Naive thymus-derived CD4-positive, alpha-beta T cell (primary cell): ENCODE measurements at regions not wholly inside any gene's neighbourhood (a gene's known extent, or its start where the extent isn't known, plus 50 kb on each side); places are given as distances from the start of the nearest gene placed in this dataset.

Experiments
- ATAC-seq: fragments of 150-1000 bp; cut with Tn5 transposase; 2 replicates; pipeline ENCODE4 v1.10.0; 2021; ENCODE audit warnings: mild to moderate bottlenecking, moderate library complexity
- CTCF ChIA-PET: fragments of 350-600 bp; sonication (Branson Sonifier 250); formaldehyde crosslinking; loops from one replicate; lab custom pipeline; 2021; ENCODE audit warnings: antibody characterized with exemption; lab: Charles Lee
- POLR2A ChIA-PET: fragments of 350-600 bp; sonication (Branson Sonifier 250); formaldehyde crosslinking; loops from one replicate; lab custom pipeline; 2021; ENCODE audit warnings: antibody characterized with exemption, inconsistent platforms; lab: Charles Lee
- DNase-seq, 9 donors: peaks; one replicate each; pipeline versions ENCODE4 v3.0.0 to v3.0.0-alpha.2; 2020 to 2022; ENCODE audit warnings: mixed read lengths in 1 of 9
- H3K27ac ChIP-seq: one replicate; pipeline ENCODE4 v1.7.0; 2013; ENCODE audit warnings: mild to moderate bottlenecking, low read depth, low read length, moderate library complexity
- H3K27me3 ChIP-seq, 2 donors: one replicate each; pipeline ENCODE4 v1.7.0; 2013; ENCODE audit warnings: low read length in 2 of 2, mild to moderate bottlenecking in 2 of 2, moderate library complexity in 2 of 2; ENCODE audit not compliant: control insufficient read depth in 2 of 2, insufficient read depth in 2 of 2
- H3K36me3 ChIP-seq, 3 experiments: 1 replicate in 2 of 3; 2 replicates in 1 of 3; pipeline ENCODE4 v1.7.0; 2013; ENCODE audit warnings: low read length in 3 of 3, mild to moderate bottlenecking in 3 of 3, moderate library complexity in 1 of 3; ENCODE audit not compliant: insufficient read depth in 3 of 3, control insufficient read depth in 2 of 3
- H3K4me1 ChIP-seq, 2 donors: one replicate each; pipeline ENCODE4 v1.7.0; 2013; ENCODE audit warnings: low read length in 2 of 2, mild to moderate bottlenecking in 2 of 2, moderate library complexity in 1 of 2; ENCODE audit not compliant: control insufficient read depth in 2 of 2, insufficient read depth in 2 of 2
- H3K4me3 ChIP-seq: 2 replicates; pipeline ENCODE4 v1.7.0; 2013; ENCODE audit warnings: mild to moderate bottlenecking, low read length
- H3K9me3 ChIP-seq, 3 experiments: 1 replicate in 2 of 3; 2 replicates in 1 of 3; pipeline ENCODE4 v1.7.0; 2013; ENCODE audit warnings: low read length in 3 of 3; ENCODE audit not compliant: control insufficient read depth in 2 of 3
- H3K27ac Mint-ChIP-seq, 9 donors: one replicate each; pipeline ENCODE4 v1.8.0; 2020 to 2022; ENCODE audit warnings: mixed read lengths in 9 of 9, mild to moderate bottlenecking in 8 of 9, moderate library complexity in 5 of 9, inconsistent platforms in 2 of 9
- H3K27me3 Mint-ChIP-seq, 5 donors: one replicate each; pipeline ENCODE4 v1.8.0; 2021 to 2022; ENCODE audit warnings: mixed read lengths in 5 of 5, mild to moderate bottlenecking in 1 of 5
- H3K36me3 Mint-ChIP-seq, 5 donors: one replicate each; pipeline ENCODE4 v1.8.0; 2020 to 2022; ENCODE audit warnings: mixed read lengths in 5 of 5, mild to moderate bottlenecking in 3 of 5, inconsistent platforms in 1 of 5
- H3K4me1 Mint-ChIP-seq, 7 donors: one replicate each; pipeline ENCODE4 v1.8.0; 2020 to 2022; ENCODE audit warnings: mixed read lengths in 7 of 7, mild to moderate bottlenecking in 3 of 7, inconsistent platforms in 1 of 7
- H3K4me3 Mint-ChIP-seq, 10 donors: one replicate each; pipeline ENCODE4 v1.8.0; 2020 to 2022; ENCODE audit warnings: mild to moderate bottlenecking in 10 of 10, mixed read lengths in 10 of 10, moderate library complexity in 6 of 10, inconsistent platforms in 2 of 10
- H3K9me3 Mint-ChIP-seq, 11 donors: one replicate each; pipeline ENCODE4 v1.8.0; 2020 to 2022; ENCODE audit warnings: mixed read lengths in 11 of 11, mild to moderate bottlenecking in 4 of 11, inconsistent platforms in 1 of 11, moderate library complexity in 1 of 11
- intact Hi-C, 2 donors: fragments of 100-400 bp; cut with micrococcal nuclease; formaldehyde crosslinking; loops; one replicate each; pipeline ENCODE4 v1.15.1; 2023

DNA sequence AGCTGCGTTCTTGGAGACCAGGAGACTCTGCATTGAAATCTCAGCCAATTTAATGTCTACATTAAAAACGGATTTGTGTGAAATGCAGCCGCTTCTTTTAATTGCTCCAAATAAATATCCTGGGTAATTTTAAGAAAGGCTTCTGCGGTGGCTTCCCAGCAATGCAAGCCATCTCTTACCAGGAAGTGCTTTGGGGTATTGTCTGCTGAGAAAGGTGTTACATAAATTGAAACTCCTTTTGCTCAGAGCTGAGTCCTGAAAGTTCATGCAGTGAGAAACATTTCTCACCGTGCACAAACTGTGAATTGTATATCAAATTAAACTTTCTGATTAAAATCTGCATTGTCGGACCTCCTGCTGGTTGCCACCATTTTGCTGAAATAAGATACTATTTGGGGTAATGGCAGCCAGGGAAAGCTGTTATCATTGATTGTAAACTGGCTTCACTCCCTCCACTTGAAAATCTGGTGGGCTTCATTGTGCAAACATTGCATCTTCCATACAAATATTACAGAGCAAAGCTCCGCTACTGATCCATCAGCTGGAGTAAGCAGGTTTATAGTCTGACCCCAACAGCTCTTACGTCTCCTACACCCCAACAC lies 59.5 kb downstream of the ZIC5 start:
- ATAC-seq = no peak
- no peaks in the 10 kb centered on the region for H3K36me3 ChIP-seq
- intact Hi-C loops = loop anchor here in 1 of 2 donors (10.0 kb wide), 1 partner anchor 1213 kb away; no protein-coding TSS in a partner anchor
- DNase-seq = no peak
- H3K27ac Mint-ChIP-seq = peak overlapping the region in 2 of 9 donors; percentile 60 to 89
- H3K4me1 ChIP-seq = peaks cover 0 to 12% of the 10 kb centered on the region in 2 donors
- CTCF ChIA-PET = interaction anchor here (0.6 to 4.7 kb wide), 3 partner anchors 72 to 323 kb away, joined by 4 to 38 read pairs (median 4); no protein-coding TSS in a partner anchor
- peaks cover 10 to 36% (median 12%) of the 10 kb centered on the region in 5 donors for H3K27me3 Mint-ChIP-seq
- peaks cover 0 to 14% (median 0%) of the 10 kb centered on the region in 5 donors for H3K36me3 Mint-ChIP-seq
- peak overlapping the region in 1 of 10 donors; percentile 67 for H3K4me3 Mint-ChIP-seq
- no peak overlapping the region for H3K27ac ChIP-seq
- H3K9me3 Mint-ChIP-seq = peaks cover 0 to 7% (median 0%) of the 10 kb centered on the region in 11 donors
- no peaks in the 10 kb centered on the region for H3K9me3 ChIP-seq
- no peaks in the 10 kb centered on the region for H3K27me3 ChIP-seq
- H3K4me3 ChIP-seq = no peak overlapping the region
- peaks cover 5 to 38% (median 9%) of the 10 kb centered on the region in 7 donors for H3K4me1 Mint-ChIP-seq
- POLR2A ChIA-PET = no interaction called here

DNA sequence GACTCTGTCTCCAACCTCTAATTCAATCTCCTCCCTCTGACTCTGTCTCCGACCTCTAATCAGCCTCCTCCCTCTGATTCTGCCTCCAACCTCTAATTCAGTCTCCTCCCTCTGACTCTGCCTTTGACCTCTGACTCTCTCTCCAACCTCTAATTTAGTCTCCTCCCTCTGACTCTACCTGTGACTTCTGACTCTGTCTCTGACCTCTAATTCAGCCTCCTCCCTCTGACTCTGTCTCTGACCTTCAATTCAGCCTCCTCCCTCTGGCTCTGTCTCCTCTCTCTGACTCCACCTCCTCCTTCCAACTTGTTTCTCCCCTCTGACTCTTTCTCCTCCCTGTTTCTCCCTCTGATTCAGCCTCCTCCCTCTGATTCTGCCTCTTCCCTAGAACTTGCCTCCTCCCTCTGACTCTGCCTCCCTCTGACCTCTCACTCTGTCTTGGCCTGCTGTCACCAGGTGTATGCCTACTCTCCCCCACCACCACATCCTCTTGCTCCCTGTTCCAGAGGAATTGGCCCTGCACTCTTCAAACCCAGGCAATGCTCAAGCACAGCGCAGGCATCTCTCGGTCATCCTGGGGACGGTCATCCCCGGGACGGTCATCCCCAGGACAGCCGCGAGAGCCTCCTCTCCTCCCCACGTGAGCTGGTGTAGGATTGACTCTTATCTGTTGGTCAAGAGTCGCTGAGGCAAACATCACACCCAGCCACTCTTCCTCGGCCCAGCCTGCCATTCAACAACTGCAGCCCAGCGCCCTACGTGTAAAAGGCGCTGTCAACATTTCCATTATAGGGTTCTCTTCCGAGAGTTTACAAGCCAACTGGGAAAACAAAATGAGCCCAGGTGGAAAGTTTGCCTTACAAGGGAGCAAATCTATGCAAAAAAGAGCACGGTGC lies 60.2 kb downstream of the ZIC5 start:
- Histone ChIP-seq H3K27ac (no peak overlapping the region), H3K27me3 (no peaks in the 10 kb centered on the region), H3K9me3 (no peaks in the 10 kb centered on the region), H3K36me3 (no peaks in the 10 kb centered on the region), H3K4me3 (no peak overlapping the region), H3K4me1 (peaks cover 0 to 12% of the 10 kb centered on the region in 2 donors)
- ATAC-seq = no peak
- ChIA-PET CTCF (no interaction called here), POLR2A (no interaction called here)
- peak overlapping the region in 4 of 9 donors; percentile 8 to 89 (median 63) for H3K27ac Mint-ChIP-seq
- peaks cover 0 to 14% (median 0%) of the 10 kb centered on the region in 5 donors for H3K36me3 Mint-ChIP-seq
- peaks cover 0 to 7% (median 0%) of the 10 kb centered on the region in 11 donors for H3K9me3 Mint-ChIP-seq
- DNase-seq = no peak
- peaks cover 9 to 32% (median 16%) of the 10 kb centered on the region in 5 donors for H3K27me3 Mint-ChIP-seq
- H3K4me3 Mint-ChIP-seq = peak overlapping the region in 2 of 10 donors; percentile 34 to 67
- intact Hi-C loops = loop anchor here in 1 of 2 donors (10.0 kb wide), 1 partner anchor 1213 kb away; no protein-coding TSS in a partner anchor
- H3K4me1 Mint-ChIP-seq = peaks cover 1 to 36% (median 6%) of the 10 kb centered on the region in 7 donors

DNA sequence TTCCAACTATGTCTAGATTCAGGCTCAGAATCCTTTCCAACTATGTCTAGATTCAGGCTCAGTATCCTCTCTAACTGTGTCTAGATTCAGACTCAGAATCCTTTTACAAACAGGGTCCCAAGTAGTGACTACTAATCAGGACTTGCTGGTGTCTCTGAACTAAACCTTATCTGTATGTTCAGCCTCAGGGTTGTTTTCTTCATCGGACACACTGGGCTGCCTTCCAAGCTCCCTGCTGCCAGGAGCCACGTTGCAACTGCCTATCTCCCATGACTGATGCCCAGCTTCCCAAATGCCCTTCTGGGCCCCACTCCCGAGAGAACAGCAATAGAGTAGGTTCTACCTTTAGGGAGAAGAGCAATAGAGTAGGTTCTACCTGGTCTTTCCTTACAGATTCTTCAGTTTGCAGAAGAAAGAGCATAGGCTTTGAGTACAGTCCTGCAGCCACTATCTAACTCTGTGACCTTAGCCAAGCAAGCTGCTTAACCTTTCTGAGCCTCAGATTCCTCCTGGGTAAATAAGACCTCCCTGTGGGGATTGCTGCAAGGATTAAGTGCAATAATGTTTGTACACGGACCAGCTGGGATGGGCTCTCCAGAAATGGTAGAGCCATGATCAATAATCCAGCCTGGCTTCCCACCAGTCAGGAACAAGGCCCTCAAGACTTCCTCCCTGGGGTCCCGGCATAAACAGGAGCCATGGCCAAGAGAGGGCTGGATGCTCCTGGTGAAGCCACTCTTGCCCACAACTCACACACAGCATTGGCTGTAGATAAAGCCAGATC lies 61.5 kb downstream of the ZIC5 start:
- H3K27ac ChIP-seq = no peak overlapping the region
- peaks cover 0 to 35% (median 5%) of the 10 kb centered on the region in 7 donors for H3K4me1 Mint-ChIP-seq
- peaks cover 0 to 7% (median 0%) of the 10 kb centered on the region in 11 donors for H3K9me3 Mint-ChIP-seq
- no peaks in the 10 kb centered on the region for H3K36me3 ChIP-seq
- POLR2A ChIA-PET = no interaction called here
- no peaks in the 10 kb centered on the region for H3K9me3 ChIP-seq
- H3K4me1 ChIP-seq = peaks cover 0 to 12% of the 10 kb centered on the region in 2 donors
- no peak overlapping the region for H3K4me3 ChIP-seq
- no peak overlapping the region for H3K4me3 Mint-ChIP-seq
- peaks cover 0 to 13% (median 0%) of the 10 kb centered on the region in 5 donors for H3K36me3 Mint-ChIP-seq
- no peaks in the 10 kb centered on the region for H3K27me3 ChIP-seq
- peaks cover 20 to 38% (median 26%) of the 10 kb centered on the region in 5 donors for H3K27me3 Mint-ChIP-seq
- ATAC-seq (no peak), DNase-seq (no peak)
- no peak overlapping the region for H3K27ac Mint-ChIP-seq
- intact Hi-C loops = loop anchor here in 1 of 2 donors (10.0 kb wide), 1 partner anchor 1215 kb away; no protein-coding TSS in a partner anchor
- CTCF ChIA-PET = no interaction called here

DNA sequence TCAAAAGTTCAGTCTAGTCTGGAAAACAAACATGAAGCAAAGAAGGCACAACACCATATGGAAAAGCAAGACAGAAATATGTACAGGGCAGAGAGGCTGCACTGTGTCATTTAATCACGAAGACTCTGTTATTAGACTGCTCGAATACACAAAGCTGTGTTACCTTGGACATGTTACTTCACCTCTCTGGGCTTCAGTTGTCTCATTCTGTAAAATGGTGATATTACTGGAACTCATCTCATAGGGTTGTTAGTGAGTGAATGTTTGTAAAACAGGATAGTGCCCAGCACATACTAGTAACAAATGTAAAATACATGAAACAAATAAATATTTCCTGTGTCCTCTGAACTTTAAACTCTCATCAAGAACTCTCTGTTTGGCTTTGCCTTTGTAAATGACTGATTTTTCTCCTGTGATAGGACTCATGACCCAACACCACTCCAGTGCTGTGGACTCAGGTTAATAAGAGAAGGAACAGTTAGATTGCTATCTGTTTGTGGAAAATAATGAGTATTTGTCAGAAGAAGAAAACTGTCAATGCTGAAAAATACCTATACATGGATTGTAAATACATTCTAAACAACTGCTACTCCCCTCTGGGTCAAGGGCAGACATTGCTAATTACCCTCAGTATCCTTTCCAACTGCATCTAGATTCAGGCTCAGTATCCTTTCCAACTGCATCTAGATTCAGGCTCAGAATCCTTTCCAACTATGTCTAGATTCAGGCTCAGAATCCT lies 62.3 kb downstream of the ZIC5 start:
- H3K4me1 Mint-ChIP-seq = peaks cover 0 to 32% (median 5%) of the 10 kb centered on the region in 7 donors

DNA sequence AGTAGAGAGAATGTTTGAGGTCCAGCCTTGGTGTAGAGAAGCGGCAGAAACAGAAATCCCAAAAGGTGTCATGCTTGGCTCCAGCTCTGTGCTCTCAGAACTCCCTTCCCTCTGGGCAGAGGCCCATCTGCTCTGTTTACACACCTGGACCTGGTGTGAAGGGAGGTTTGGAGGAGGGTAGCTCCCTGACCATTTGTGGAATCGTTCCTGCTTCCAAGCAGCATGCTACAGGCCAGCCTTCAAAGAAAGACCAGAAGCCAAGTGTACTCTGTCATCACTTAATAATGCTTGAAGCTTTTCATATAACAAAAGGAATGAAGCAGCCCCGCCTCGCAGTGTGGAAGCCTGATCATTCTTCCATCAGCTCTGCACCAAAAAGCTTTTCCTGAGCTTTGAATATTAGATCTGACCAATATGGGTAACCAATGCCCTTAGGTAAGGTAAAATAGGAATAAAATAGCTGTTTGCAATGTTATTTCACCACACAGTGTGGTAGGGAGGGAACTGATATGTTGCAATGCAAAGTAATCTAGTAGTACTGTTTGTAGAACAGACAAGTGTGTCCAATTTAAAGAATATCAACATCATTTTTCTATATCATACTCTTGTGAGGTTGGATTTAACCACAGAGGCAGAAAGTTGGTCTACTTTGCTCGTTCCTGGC lies 63.3 kb downstream of the ZIC5 start:
- CTCF ChIA-PET = interaction anchor here (0.7 kb wide), 1 partner anchor 10 kb away, joined by 4 read pairs; no protein-coding TSS in a partner anchor
- Histone ChIP-seq H3K27ac (no peak overlapping the region), H3K4me3 (no peak overlapping the region), H3K9me3 (no peaks in the 10 kb centered on the region), H3K36me3 (no peaks in the 10 kb centered on the region), H3K4me1 (peaks cover 0 to 12% of the 10 kb centered on the region in 2 donors), H3K27me3 (no peaks in the 10 kb centered on the region)
- intact Hi-C loops = no loop called here
- ATAC-seq (no peak), DNase-seq (no peak)
- Mint-ChIP-seq H3K36me3 (peaks cover 0 to 9% (median 0%) of the 10 kb centered on the region in 5 donors), H3K27ac (no peak overlapping the region), H3K4me3 (no peak overlapping the region), H3K9me3 (peaks cover 0 to 7% (median 0%) of the 10 kb centered on the region in 11 donors), H3K4me1 (peaks cover 0 to 26% (median 5%) of the 10 kb centered on the region in 7 donors), H3K27me3 (peaks cover 20 to 41% (median 32%) of the 10 kb centered on the region in 5 donors)
- POLR2A ChIA-PET = no interaction called here

More for the DNA sequence above, 62.3 kb downstream of the ZIC5 start:
- intact Hi-C loops = no loop called here
- Histone ChIP-seq H3K4me1 (peaks cover 0 to 12% of the 10 kb centered on the region in 2 donors), H3K27me3 (no peaks in the 10 kb centered on the region), H3K27ac (no peak overlapping the region), H3K9me3 (no peaks in the 10 kb centered on the region), H3K36me3 (no peaks in the 10 kb centered on the region), H3K4me3 (no peak overlapping the region)
- DNase-seq = no peak
- Mint-ChIP-seq H3K27me3 (peaks cover 20 to 38% (median 27%) of the 10 kb centered on the region in 5 donors), H3K9me3 (peaks cover 0 to 7% (median 0%) of the 10 kb centered on the region in 11 donors), H3K4me3 (no peak overlapping the region), H3K27ac (no peak overlapping the region), H3K36me3 (peaks cover 0 to 11% (median 0%) of the 10 kb centered on the region in 5 donors)
- ATAC-seq = no peak
- CTCF ChIA-PET = interaction anchor here (0.7 kb wide), 1 partner anchor 11 kb away, joined by 4 read pairs; no protein-coding TSS in a partner anchor
- POLR2A ChIA-PET = no interaction called here
